Fibroblast of lung (primary cell): ENCODE measurements at regions not wholly inside any gene's neighbourhood (a gene's known extent, or its start where the extent isn't known, plus 50 kb on each side); places are given as distances from the start of the nearest gene placed in this dataset.

ENCODE experiments used
- EZH2 ChIP-seq: IDR thresholded peaks from 2 replicates; pipeline ENCODE4 v1.5.1; 2012; ENCODE audit warnings: low read length, control low read depth, mild to moderate bottlenecking; ENCODE audit errors: missing control alignments
- TF ChIP-seq, protein P1 (sequence below), 2 donors: IDR thresholded peaks in 1 of 2; conservative IDR thresholded peaks in 1 of 2; 1 replicate in 1 of 2; 2 replicates in 1 of 2; pipeline ENCODE4 v1.5.1; 2011 to 2012; ENCODE audit warnings: low read length in 2 of 2, control low read depth in 1 of 2, inconsistent platforms in 1 of 2, low read depth in 1 of 2, mild to moderate bottlenecking in 1 of 2

DNA sequence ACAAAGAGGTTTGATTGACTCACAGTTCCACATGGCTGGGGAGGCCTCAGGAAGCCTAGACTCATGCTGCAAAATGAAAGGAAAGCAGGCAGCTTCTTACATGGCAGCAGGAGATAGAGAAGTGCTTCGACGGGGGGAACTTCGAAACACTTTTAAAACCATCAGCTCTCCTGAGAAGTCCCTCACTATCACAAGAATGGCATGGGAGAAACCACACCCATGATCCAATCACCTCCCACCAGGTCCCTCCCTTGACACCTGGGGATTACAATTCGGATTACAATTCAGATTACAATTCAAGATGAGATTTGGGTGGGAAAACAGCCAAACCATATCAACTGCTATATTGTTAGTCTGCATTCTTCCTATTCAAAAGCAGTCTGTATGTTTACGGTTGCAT, 322.3 kb upstream of the ISL1 start:
- TF ChIP-seq, protein P1, sequence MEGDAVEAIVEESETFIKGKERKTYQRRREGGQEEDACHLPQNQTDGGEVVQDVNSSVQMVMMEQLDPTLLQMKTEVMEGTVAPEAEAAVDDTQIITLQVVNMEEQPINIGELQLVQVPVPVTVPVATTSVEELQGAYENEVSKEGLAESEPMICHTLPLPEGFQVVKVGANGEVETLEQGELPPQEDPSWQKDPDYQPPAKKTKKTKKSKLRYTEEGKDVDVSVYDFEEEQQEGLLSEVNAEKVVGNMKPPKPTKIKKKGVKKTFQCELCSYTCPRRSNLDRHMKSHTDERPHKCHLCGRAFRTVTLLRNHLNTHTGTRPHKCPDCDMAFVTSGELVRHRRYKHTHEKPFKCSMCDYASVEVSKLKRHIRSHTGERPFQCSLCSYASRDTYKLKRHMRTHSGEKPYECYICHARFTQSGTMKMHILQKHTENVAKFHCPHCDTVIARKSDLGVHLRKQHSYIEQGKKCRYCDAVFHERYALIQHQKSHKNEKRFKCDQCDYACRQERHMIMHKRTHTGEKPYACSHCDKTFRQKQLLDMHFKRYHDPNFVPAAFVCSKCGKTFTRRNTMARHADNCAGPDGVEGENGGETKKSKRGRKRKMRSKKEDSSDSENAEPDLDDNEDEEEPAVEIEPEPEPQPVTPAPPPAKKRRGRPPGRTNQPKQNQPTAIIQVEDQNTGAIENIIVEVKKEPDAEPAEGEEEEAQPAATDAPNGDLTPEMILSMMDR (conservative IDR thresholded peaks at IDR 0.05 in 1 of 2, IDR thresholded peaks at IDR 0.05 in 1 of 2; ENCODE audit: low read depth in 1 of 2, low read length in 2 of 2), result no peak
- no peak for TF ChIP-seq EZH2
